ENCODE measurements at regions not wholly inside any gene's neighbourhood (a gene's known extent, or its start where the extent isn't known, plus 50 kb on each side); places are given as distances from the start of the nearest gene placed in this dataset.

GRCh38 chrX:40866893-40867292 is 131.6 kb upstream of the MED14 start:
- TF ChIP-seq CTCF (IDR thresholded peaks at IDR 0.05) = no peak
- no peak for TF ChIP-seq GABPA (IDR thresholded peaks at IDR 0.05; ENCODE audit: low read depth)
- TF ChIP-seq FOXM1 (IDR thresholded peaks at IDR 0.05; ENCODE audit: low read depth) = no peak
- no peak for TF ChIP-seq TCF12 (IDR thresholded peaks at IDR 0.05)
- no peak for TF ChIP-seq RFX5 (IDR thresholded peaks at IDR 0.05; ENCODE audit: low read length)
- no peak for TF ChIP-seq USF2 (IDR thresholded peaks at IDR 0.05; ENCODE audit: borderline replicate concordance, low read depth, low read length)
- TF ChIP-seq EP300 (IDR thresholded peaks at IDR 0.05; ENCODE audit: borderline replicate concordance in 1 of 2, low read depth in 1 of 2, low read length in 1 of 2) = no peak
